Endothelial cell of umbilical vein (primary cell): ENCODE measurements at regions not wholly inside any gene's neighbourhood (a gene's known extent, or its start where the extent isn't known, plus 50 kb on each side); places are given as distances from the start of the nearest gene placed in this dataset.

ENCODE experiments used
- BruUV-seq: library from RNA; stranded (reverse); fragments of 400-500 nt; replicated peaks from 2 replicates; lab custom pipeline; 2021; lab: Mats Ljungman, UMichigan
- CTCF ChIA-PET: fragments of 300-600, 350-600 bp; sonication (Branson Sonifier 250); formaldehyde crosslinking; loops from one replicate; lab custom pipeline; 2021; ENCODE audit warnings: antibody characterized with exemption, inconsistent platforms; lab: Charles Lee
- POLR2A ChIA-PET: fragments of 300-600, 350-600 bp; sonication (Branson Sonifier 250); formaldehyde crosslinking; loops from one replicate; lab custom pipeline; 2021; ENCODE audit warnings: antibody characterized with exemption, inconsistent platforms; lab: Charles Lee
- DNase-seq: peaks from one replicate; pipeline ENCODE4 v3.0.0-alpha.2; 2011; ENCODE audit warnings: low read depth, low spot score
- FAIRE-seq: peaks from 2 replicates; lab custom pipeline; 2011; peaks lifted over from hg19 to GRCh38; lab: Jason Lieb, UNC
- H2AFZ ChIP-seq: 2 replicates; pipeline ENCODE4 v1.6.0; 2012; ENCODE audit warnings: low read depth, low read length, control low read depth, inconsistent platforms
- H3K27ac ChIP-seq: 2 replicates; pipeline ENCODE4 v1.5.1; 2011; ENCODE audit warnings: low read depth, mild to moderate bottlenecking, control low read depth, low read length, moderate library complexity; ENCODE audit not compliant: insufficient read depth
- H3K27me3 ChIP-seq, 2 experiments: 2 replicates each; pipeline versions ENCODE4 v1.6.0 to v1.6.1; 2011; ENCODE audit warnings: low read length in 2 of 2, mixed read lengths in 1 of 2; ENCODE audit not compliant: control insufficient read depth in 2 of 2, insufficient read depth in 2 of 2
- H3K36me3 ChIP-seq, 2 experiments: 2 replicates in 1 of 2; 3 replicates in 1 of 2; pipeline ENCODE4 v1.5.1; 2011; ENCODE audit warnings: low read length in 2 of 2, mild to moderate bottlenecking in 1 of 2, moderate library complexity in 1 of 2; ENCODE audit not compliant: control insufficient read depth in 2 of 2, insufficient read depth in 2 of 2; ENCODE audit errors: extremely low read depth in 1 of 2
- H3K4me1 ChIP-seq: 3 replicates; pipeline ENCODE4 v1.5.1; 2011; ENCODE audit warnings: mild to moderate bottlenecking, low read length; ENCODE audit not compliant: control insufficient read depth, insufficient read depth; ENCODE audit errors: extremely low read depth
- H3K4me2 ChIP-seq: 2 replicates; pipeline ENCODE4 v1.6.1; 2011; ENCODE audit warnings: low read length, control low read depth, mixed read lengths; ENCODE audit not compliant: insufficient read depth
- H3K4me3 ChIP-seq, 3 experiments: fragments of 200-600 bp in 1 of 3; sonication (generic), shearing (Covaris generic) in 1 of 3; replicated peaks in 1 of 3; 2 replicates each; pipeline ENCODE4 v1.5.1; 2011 to 2016; ENCODE audit warnings: control low read depth in 3 of 3, low read length in 3 of 3, mild to moderate bottlenecking in 2 of 3, inconsistent platforms in 1 of 3, low read depth in 1 of 3, moderate library complexity in 1 of 3; ENCODE audit not compliant: insufficient read depth in 1 of 3
- H3K79me2 ChIP-seq: 2 replicates; pipeline ENCODE4 v1.6.0; 2012; ENCODE audit warnings: low read length, inconsistent platforms; ENCODE audit not compliant: control insufficient read depth, insufficient read depth
- H3K9ac ChIP-seq: replicated peaks from 2 replicates; pipeline ENCODE3; 2011; ENCODE audit warnings: low read length, control low read depth; ENCODE audit not compliant: insufficient read depth; ENCODE audit errors: extremely low read depth
- H3K9me1 ChIP-seq: replicated peaks from 3 replicates; pipeline ENCODE4 v1.6.0; 2011; ENCODE audit warnings: mild to moderate bottlenecking, low read length; ENCODE audit not compliant: control insufficient read depth, insufficient read depth; ENCODE audit errors: extremely low read depth
- H3K9me3 ChIP-seq: replicated peaks from 2 replicates; pipeline ENCODE4 v1.5.1; 2012; ENCODE audit warnings: low read length, inconsistent platforms; ENCODE audit not compliant: control insufficient read depth, insufficient read depth
- H4K20me1 ChIP-seq: replicated peaks from 2 replicates; pipeline ENCODE3; 2011; ENCODE audit warnings: mild to moderate bottlenecking, low read length; ENCODE audit not compliant: control insufficient read depth, insufficient read depth; ENCODE audit errors: extremely low read depth
- CTCF ChIP-seq, 2 donors: IDR thresholded peaks; 1 replicate in 1 of 2; 2 replicates in 1 of 2; pipeline ENCODE4 v1.5.1; 2011; ENCODE audit warnings: low read length in 2 of 2, mild to moderate bottlenecking in 2 of 2, moderate library complexity in 2 of 2, control low read depth in 1 of 2, inconsistent platforms in 1 of 2, low read depth in 1 of 2; ENCODE audit not compliant: insufficient read depth in 1 of 2; ENCODE audit errors: extremely low read depth in 1 of 2
- EZH2 ChIP-seq: IDR thresholded peaks from 2 replicates; pipeline ENCODE4 v1.6.1; 2012; ENCODE audit warnings: borderline replicate concordance, low read depth, mild to moderate bottlenecking, moderate library complexity, low read length, inconsistent platforms; ENCODE audit not compliant: severe bottlenecking
- FOS ChIP-seq: IDR thresholded peaks from 2 replicates; pipeline ENCODE4 v1.6.1; 2011; ENCODE audit warnings: mild to moderate bottlenecking, low read length, moderate library complexity, borderline replicate concordance; ENCODE audit not compliant: insufficient read depth
- GATA2 ChIP-seq: IDR thresholded peaks from 2 replicates; pipeline ENCODE4 v1.7.0; 2011; ENCODE audit warnings: low read depth, mild to moderate bottlenecking, moderate library complexity, mixed read lengths, low read length; ENCODE audit not compliant: insufficient read length, insufficient read depth
- JUN ChIP-seq: IDR thresholded peaks from 2 replicates; pipeline ENCODE4 v1.6.1; 2011; ENCODE audit warnings: borderline replicate concordance, low read depth; ENCODE audit not compliant: insufficient read length, insufficient read depth
- MAX ChIP-seq: IDR thresholded peaks from 2 replicates; pipeline ENCODE4 v1.6.1; 2011; ENCODE audit not compliant: insufficient read depth, insufficient read length
- MYC ChIP-seq: IDR thresholded peaks from one replicate; pipeline ENCODE4 v1.6.1; 2011; ENCODE audit warnings: mild to moderate bottlenecking, low read depth, low read length
- POLR2A ChIP-seq: IDR thresholded peaks from 2 replicates; pipeline ENCODE4 v1.6.1; 2012; ENCODE audit warnings: low read depth, mild to moderate bottlenecking, control low read depth, low read length
- POLR2AphosphoS5 ChIP-seq: IDR thresholded peaks from 2 replicates; pipeline ENCODE4 v1.6.1; 2012; ENCODE audit warnings: low read depth, mild to moderate bottlenecking, control low read depth, low read length, moderate library complexity; ENCODE audit not compliant: insufficient read depth
- dilution Hi-C: fragments of 300-500 bp; cut with MboI; formaldehyde crosslinking; loops from one replicate; pipeline ENCODE4 v1.15.0; 2019; ENCODE audit warnings: low sequenced_read_pairs; ENCODE audit not compliant: extremely low pct_ligation_motif_present
- intact Hi-C: fragments of 100-400 bp; cut with micrococcal nuclease; formaldehyde crosslinking; loops from one replicate; pipeline ENCODE4 v1.10.0; 2022

GRCh38 chr1:199970125-199970524 is 57.4 kb upstream of the NR5A2 start:
- dilution Hi-C loops (no loop called here), intact Hi-C loops (no loop called here)
- POLR2A ChIA-PET: no interaction called here
- no TSS peak for BruUV-seq
- H3K4me3 ChIP-seq: no peak overlapping the region
- H3K9ac ChIP-seq: no peak overlapping the region
- H3K9me1 ChIP-seq: no peaks in the 10 kb centered on the region
- FAIRE-seq (no peak), DNase-seq (no peak)
- no peaks in the 10 kb centered on the region for H3K4me1 ChIP-seq
- no peak overlapping the region for H2AFZ ChIP-seq
- TF ChIP-seq MAX (no peak), EZH2 (no peak), GATA2 (no peak), POLR2A (no peak), MYC (no peak), POLR2AphosphoS5 (no peak), FOS (no peak), JUN (no peak), CTCF (IDR thresholded peaks at IDR 0.05; ENCODE audit: extremely low read depth in 1 of 2, insufficient read depth in 1 of 2, low read depth in 1 of 2, low read length in 2 of 2) (no peak)
- H4K20me1 ChIP-seq: no peaks in the 10 kb centered on the region
- no peaks in the 10 kb centered on the region for H3K79me2 ChIP-seq
- H3K9me3 ChIP-seq: no peaks in the 10 kb centered on the region
- H3K4me2 ChIP-seq: no peak overlapping the region
- CTCF ChIA-PET: no interaction called here
- H3K36me3 ChIP-seq: no peaks in the 10 kb centered on the region
- no peak overlapping the region for H3K27ac ChIP-seq
- no peaks in the 10 kb centered on the region for H3K27me3 ChIP-seq
